Fibroblast of pulmonary artery (primary cell): ENCODE measurements at regions not wholly inside any gene's neighbourhood (a gene's known extent, or its start where the extent isn't known, plus 50 kb on each side); places are given as distances from the start of the nearest gene placed in this dataset.

Source experiments
- DNase-seq: peaks from one replicate; pipeline ENCODE4 v3.0.0-alpha.2; 2010; ENCODE audit warnings: low read depth
- H3K4me3 ChIP-seq: replicated peaks from 2 replicates; pipeline ENCODE4 v1.5.1; 2011; ENCODE audit warnings: low read depth, mild to moderate bottlenecking, control low read depth, low read length, moderate library complexity
- TF ChIP-seq, protein P1 (sequence below): IDR thresholded peaks from 2 replicates; pipeline ENCODE4 v1.5.1; 2011; ENCODE audit warnings: mild to moderate bottlenecking, control low read depth, low read length, inconsistent platforms; ENCODE audit errors: missing control alignments

DNA sequence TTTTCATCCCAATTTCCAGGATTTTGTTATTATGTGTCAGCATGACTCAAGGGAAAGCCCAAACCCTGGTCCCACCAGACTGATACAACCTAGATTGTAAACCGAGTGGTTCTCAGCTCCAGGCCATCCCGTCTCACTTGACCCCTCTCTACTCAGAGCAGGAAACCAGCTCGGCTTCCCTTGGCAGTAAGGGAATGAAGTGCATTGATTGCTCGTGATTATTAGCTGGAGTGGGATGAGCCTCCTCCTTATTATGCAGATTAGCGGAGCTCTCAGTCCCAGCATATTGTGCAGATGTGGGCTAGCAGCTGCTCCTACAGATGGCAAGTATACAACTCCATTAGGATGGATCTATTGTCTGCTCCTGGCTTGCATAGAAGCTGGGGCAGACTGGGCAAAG is 167.6 kb downstream of the LNPK start:
- no peak overlapping the region for H3K4me3 ChIP-seq
- no peak for DNase-seq

DNA sequence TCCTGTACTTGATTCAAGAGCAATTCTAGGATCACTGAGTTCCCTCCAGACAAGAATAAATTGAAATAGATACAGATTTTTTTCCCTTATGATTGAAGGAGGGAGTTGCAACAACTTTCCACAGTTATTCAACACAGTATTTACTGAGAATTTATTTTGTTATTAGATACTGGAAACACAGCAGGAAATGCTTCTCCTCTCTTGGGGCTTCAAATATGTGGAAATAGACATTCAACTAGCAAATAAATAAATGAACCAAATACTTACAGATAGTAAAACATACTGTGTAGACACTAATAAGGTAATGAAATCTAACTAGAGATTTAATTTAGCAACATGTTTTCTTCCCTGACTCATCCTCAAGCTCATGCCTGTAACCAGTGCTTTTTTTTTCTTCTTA is 169.2 kb downstream of the LNPK start:
- H3K4me3 ChIP-seq = no peak overlapping the region
- TF ChIP-seq, protein P1, sequence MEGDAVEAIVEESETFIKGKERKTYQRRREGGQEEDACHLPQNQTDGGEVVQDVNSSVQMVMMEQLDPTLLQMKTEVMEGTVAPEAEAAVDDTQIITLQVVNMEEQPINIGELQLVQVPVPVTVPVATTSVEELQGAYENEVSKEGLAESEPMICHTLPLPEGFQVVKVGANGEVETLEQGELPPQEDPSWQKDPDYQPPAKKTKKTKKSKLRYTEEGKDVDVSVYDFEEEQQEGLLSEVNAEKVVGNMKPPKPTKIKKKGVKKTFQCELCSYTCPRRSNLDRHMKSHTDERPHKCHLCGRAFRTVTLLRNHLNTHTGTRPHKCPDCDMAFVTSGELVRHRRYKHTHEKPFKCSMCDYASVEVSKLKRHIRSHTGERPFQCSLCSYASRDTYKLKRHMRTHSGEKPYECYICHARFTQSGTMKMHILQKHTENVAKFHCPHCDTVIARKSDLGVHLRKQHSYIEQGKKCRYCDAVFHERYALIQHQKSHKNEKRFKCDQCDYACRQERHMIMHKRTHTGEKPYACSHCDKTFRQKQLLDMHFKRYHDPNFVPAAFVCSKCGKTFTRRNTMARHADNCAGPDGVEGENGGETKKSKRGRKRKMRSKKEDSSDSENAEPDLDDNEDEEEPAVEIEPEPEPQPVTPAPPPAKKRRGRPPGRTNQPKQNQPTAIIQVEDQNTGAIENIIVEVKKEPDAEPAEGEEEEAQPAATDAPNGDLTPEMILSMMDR = no peak
- DNase-seq = no peak

More for the DNA sequence above, 167.6 kb downstream of the LNPK start:
- TF ChIP-seq, protein P1 = no peak

DNA sequence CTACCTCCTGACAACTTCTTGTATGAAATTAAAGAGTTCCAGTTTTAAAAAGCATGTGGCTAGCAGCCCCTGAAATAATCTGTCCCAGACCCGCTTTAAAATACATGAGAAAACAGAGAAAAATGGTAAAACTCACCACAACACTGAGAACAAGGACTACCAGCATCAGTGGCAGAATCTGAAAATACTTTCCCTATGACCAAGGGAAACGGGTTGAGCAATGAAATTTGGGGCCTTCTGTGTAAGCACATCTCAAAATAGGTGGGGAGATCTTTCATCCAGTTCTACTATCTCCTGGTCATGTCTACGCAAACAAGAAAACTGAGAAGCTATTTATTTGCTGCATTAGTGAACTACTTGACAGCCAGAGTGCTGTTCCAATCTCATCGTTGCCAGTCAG is 172.3 kb downstream of the LNPK start:
- H3K4me3 ChIP-seq = no peak overlapping the region
- TF ChIP-seq, protein P1 = no peak
- DNase-seq = no peak

DNA sequence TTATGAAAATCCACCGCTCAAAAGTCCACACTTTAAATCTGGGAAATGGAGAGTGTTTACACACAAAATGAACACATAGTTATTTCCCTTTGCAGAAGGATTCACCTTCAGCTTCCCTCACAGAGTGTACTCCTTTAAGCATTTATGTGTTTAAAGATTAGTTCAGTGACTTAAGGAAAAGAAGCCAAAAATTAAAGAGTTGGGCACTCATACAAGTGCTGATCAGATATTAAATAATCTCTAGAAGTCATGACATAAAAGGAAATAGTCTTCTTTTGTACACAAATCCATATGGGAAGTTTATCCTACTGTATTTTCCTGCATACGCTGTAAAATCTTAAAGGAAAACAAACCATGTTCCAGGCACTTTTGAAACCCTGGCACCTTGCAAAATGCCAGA is 174.2 kb downstream of the LNPK start:
- DNase-seq = no peak
- no peak overlapping the region for H3K4me3 ChIP-seq
- TF ChIP-seq, protein P1 = no peak

DNA sequence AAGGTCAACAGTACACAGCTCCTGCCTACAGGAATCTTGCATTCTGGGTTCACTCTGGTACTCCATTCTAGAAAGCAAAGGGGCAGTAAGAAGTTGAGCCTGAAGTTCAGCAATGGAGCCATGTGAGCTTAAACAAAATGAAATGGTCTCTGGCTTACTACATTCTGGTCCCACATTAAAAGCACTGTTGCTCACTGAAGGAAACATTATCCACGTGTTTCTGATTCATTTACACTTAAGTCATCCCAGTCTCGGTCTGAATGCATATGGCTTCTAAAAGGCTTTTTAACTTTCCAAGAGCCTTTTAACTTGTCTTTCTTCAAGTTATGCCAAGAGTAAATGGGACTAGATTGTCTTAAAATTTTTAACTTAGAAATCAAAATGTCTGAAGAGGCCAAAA is 177.8 kb downstream of the LNPK start:
- no peak for DNase-seq
- TF ChIP-seq, protein P1 = no peak
- no peak overlapping the region for H3K4me3 ChIP-seq

DNA sequence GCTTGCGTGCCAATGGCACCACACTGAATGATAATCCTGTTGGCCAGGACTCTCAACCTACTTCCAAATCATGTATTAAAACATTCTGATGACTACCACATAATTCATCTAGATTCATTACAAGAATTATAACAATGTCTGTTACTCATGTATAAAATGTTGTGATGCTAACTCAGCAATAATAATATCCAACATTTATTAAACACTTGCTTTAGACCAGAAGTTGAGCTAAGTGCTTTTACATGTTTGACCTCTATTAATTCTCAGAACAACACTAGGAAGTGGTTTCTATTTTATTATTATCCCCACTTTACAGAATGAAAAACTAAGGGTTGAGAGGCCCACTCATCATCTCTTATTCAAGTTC is 178.4 kb downstream of the LNPK start:
- TF ChIP-seq, protein P1 = no peak

DNA sequence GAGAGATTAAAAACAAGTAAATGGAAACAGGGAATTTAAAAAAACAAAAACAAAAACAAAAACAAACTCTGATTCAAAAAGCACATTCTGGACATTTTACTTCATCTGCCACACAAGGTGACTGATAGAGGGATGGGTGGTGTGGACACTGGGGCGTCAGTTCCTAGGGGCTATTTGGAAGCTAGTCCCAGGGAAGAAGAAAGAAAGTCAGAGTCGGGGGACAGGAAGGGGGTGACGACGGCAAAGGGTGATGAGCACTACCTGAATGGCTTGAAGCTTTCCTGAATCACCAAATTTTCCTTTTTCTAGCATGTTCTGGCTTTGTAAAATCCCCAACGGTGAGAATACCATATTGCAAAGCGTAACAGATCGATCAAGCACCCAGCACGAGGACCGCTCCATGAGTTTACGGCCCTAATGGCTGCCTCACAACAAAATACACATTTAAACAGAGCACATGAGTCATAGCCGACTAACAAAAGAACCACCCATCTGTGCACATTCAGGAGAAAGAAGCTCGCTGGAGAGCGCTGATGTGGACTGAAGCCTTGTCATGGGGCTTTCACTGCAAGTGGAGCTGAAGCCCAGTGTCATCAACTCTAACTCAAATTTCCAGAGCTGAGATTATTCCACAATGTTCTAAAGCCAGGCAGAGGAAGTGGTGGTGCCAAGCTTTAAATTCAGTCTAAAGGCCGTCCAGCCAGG is 178.9 kb downstream of the LNPK start:
- TF ChIP-seq, protein P1 = no peak
- DNase-seq = no peak
- no peak overlapping the region for H3K4me3 ChIP-seq

More for the DNA sequence above, 178.4 kb downstream of the LNPK start:
- H3K4me3 ChIP-seq = no peak overlapping the region
- DNase-seq = no peak
